Hindlimb muscle (tissue), 1 donor: ENCODE measurements at regions not wholly inside any gene's neighbourhood (a gene's known extent, or its start where the extent isn't known, plus 50 kb on each side); places are given as distances from the start of the nearest gene placed in this dataset.
"Not testable (repeated sequence)": the region's sequence is repeated elsewhere in the genome, so short reads cannot be mapped to it uniquely, and the experiment has no call there.

Experiments
- DNase-seq: peaks from one replicate; pipeline ENCODE4 v3.0.0-alpha.2; 2013

DNA sequence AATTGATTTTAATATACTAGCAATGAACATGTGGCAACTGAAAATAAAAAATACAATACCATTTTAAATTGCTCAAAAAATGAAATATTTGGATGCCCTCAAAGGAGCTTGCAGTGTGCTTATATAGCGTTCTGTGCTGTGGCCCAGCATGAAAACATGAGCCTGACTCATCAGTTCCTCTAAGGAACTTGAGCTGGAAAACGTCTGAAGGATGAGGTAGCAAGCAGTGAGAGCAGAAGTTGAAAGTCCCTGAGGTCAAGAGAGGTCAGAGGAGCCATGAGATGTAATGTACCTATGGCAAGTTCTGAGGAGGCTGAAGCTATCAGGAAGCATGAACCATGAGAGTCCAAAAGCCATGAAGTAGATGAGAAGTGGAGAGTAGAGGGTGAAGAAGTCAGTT lies 59.7 kb downstream of the HMGB3 start:
- no peak for DNase-seq

DNA sequence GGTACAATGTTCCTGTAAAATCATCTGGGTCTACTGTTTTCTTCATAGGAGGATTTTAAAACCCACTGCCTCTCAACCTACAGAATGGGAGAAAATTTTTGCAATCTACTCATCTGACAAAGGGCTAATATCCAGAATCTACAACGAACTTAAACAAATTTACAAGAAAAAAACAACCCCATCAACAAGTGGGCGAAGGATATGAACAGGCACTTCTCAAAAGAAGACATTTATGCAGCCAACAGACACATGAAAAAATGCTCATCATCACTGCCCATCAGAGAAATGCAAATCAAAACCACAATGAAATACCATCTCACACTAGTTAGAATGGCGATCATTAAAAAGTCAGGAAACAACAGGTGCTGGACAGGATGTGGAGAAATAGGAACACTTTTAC lies 83.2 kb downstream of the HMGB3 start:
- DNase-seq = not testable (repeated sequence)

DNA sequence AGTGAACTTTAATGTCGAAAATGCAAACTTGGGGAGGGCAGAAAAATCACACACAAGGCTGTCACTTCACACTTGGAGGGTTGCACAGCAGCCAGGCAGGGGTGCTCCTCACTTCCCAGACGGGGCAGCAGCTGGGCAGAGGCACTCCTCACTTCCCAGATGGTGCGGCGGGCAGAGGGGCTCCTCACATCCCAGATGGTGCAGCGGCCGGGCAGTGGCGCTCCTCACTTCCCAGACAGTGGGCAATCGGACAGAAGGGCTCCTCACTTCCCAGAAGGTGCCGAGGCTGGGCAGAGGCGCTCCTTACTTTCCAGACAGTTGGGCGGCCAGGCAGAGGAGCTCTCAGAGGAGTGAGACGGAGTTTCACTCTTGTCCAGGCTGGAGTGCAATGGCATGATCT lies 90.6 kb downstream of the HMGB3 start:
- DNase-seq = no peak

DNA sequence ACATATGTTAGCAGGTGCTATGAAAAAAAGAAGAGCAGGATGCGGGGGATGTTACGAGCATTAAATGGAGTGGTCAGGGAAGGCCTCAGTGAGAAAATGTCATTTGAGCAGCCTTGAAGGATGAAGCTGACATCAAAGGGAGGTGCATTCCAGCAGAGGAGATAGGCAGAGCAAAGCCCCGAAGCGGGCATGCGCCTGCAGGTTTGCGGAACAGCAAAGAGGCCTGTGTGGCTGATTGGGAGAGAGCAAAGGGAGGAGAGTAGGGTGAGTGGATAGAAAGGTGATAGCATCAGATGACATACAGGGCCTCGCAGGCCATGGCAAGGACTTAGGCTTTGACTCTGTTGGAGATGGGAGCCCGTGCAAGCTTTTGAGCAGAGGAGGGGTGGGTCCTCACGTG lies 95.4 kb upstream of the GPR50 start:
- no peak for DNase-seq

- peak; percentile 57 for DNase-seq
These were observed 94.1 kb upstream of the GPR50 start for GRCh38 chrX:151082077-151082948.

DNA sequence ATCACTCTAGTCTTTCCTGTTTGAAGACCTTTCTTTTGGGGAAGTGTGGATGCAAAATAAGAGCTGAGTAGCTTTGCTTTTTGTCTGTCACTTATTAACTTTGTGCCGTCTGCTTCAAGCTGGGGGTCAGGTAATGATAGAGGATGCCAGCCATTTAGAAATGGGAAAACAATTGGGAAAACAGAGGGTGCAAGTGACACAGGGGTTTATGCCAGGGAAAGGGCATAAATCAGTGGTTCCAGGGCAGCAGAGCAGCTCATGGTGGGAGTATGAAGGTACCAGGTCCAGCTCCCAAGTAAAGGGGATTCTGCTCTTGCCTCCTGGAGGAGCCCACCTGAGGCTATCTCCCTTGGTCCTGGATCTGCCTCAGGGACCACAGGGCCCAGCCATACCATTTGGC lies 91.9 kb upstream of the GPR50 start:
- no peak for DNase-seq

DNA sequence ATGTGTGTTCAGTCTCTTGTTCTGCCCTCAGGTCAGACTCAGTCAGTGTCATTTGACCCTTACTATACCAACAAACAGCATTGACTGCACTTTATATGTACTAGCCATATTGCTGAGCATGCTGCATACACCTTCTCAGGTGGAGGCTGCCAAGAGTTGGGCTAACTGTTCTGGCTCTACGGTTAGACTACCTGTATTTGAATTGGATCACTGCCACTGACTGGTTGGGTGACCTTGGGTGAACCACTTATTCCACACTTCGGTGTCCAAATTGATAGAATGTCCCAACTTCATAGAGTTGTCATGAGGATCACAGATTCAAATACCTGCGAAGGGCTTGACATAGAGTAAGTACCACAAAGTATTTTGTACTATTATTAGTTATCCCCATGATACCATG lies 91.2 kb upstream of the GPR50 start:
- DNase-seq = no peak

DNA sequence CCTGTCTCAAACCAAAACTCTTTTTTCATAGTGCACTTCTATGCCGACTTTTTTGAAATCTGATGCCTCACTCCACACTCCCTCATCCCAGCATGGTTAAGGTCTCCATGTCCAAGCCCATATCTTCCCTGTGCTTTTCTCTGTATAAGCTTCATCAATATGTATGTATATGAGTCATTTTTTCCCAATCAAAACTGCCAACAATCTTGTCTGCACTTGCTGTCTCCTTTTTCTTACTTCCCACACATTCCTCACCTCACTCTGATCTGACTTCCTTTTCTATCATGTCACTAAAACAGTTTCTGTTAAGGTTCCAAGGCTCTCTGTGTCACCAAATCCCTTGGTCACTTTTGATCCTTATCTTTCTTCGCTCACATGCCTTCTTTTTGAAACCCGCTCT lies 88.2 kb upstream of the GPR50 start:
- no peak for DNase-seq

DNA sequence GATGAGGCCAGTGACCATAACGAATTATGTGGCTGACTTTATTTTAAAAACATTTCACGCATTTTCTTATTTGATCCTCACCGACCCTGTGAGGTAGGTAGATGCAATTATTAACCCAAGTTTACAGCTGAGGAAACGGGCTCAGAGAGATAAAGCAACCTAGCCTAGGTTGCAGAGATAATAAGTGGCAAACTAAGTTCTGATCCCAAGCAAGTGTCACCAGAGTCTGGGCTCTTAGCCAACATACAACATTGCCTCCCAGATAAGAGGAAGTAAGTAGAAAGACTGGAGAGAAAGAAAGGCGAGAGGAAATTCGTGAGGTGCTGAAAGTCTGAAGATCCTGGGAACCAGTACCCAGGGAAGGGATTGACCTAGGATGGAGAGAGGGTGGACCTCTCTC lies 77.4 kb upstream of the GPR50 start:
- DNase-seq = no peak

GRCh38 chrX:151100799-151101198 lies 75.6 kb upstream of the GPR50 start:
- no peak for DNase-seq

GRCh38 chrX:151113200-151113599 lies 63.2 kb upstream of the GPR50 start:
- not testable (repeated sequence) for DNase-seq
